Posterior cingulate gyrus (tissue), 11 donors: ENCODE measurements at regions not wholly inside any gene's neighbourhood (a gene's known extent, or its start where the extent isn't known, plus 50 kb on each side); places are given as distances from the start of the nearest gene placed in this dataset.

Experiments used
- DNase-seq, 10 donors: peaks; one replicate each; pipeline versions ENCODE4 v3.0.0 to v3.0.0-alpha.2; 2020 to 2021; ENCODE audit warnings: mixed read lengths in 3 of 10
- intact Hi-C: fragments of 100-400 bp; cut with DNase I; formaldehyde crosslinking; loops from one replicate; pipeline ENCODE4 v1.15.1; 2023

DNA sequence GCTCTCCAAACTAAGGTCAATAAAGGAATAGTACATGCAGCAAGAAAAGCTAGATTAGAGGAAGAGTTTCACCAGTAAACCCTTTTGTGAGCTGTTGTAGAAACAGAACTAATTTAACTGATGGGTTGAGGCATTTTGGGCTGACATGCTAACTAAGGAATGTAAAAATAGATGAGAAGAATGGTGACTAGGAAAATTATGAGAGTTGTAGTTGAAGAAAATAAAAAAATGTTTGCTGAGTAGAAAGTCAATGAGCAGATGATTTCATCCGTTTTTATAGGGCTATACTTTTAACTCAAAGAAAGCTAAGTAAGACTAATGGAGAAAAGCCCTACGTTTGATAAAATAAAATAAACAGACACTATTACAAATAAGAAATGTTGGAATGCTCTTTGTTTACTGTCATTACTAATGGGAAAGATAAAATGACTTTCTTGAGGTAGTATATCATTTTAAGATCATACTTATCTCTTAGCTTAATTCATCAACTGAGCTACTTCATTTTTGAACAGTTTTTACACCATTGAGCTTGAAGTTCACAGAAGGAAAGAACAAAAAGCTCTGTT, 209.4 kb upstream of the DPH6 start:
- intact Hi-C loops: loop anchor here (10.0 kb wide), 1 partner anchor 159 kb away; no protein-coding TSS in a partner anchor

DNA sequence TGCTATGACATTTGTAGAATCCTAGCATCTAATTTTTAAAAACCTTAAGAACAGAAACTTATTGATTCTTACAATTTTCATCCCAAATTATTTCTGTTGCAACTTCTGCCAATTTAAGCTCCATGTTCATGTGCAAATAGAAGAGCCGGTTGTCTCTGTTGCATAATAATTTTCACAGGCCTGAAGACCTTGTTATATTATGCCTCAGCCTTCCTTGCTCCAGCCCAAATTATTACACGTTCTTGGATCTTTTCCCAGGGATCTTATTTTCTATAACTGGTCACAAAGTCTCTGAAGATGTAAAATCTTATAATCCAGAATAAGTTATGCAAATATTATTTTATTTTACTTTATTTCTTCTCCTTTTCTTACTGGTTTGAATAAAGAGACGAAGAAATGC, 210.7 kb upstream of the DPH6 start:
- intact Hi-C loops: loop anchor here (10.0 kb wide), 1 partner anchor 158 kb away; no protein-coding TSS in a partner anchor
- DNase-seq: no peak

More for the DNA sequence above, 209.4 kb upstream of the DPH6 start:
- no peak for DNase-seq

DNA sequence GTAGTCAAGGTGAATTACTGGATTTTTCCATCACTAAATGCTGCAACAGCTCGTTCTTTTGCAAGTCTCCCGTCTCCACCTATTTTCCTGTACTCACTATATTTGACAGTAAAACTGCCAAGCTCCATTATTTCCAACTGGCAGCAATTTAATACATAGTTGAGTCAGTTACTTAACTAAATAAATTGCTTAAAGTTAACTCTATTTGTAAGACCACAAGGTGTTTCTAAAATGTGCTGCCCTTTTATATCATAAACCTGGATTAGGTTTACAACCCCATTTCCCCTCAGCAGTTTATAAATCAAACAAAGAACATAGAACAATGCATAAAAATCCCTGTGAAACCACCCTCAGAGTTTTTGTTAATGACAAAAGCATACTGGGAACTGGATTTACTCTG, 211.4 kb upstream of the DPH6 start:
- intact Hi-C loops: loop anchor here (10.0 kb wide), 1 partner anchor 157 kb away; no protein-coding TSS in a partner anchor
- no peak for DNase-seq

DNA sequence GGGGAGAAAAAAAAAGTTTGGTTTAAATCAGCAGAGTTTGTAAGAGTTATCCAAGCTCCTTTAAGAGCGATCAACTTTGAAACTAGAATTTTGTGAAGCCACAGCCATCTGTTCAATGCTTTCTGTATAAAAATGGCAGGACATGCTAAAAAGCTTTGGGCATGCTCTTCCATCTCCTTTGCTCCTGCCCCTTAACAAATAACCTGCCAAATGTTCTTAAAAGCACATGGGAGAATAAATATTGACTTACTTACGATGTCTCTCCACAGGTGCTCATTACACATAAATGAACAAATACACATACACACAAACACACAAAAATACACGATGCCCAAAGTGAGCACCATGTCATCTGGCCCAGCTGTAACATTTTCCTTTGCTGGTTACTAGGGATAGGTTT, 211.8 kb upstream of the DPH6 start:
- DNase-seq: no peak
- intact Hi-C loops: loop anchor here (10.0 kb wide), 1 partner anchor 157 kb away; no protein-coding TSS in a partner anchor

DNA sequence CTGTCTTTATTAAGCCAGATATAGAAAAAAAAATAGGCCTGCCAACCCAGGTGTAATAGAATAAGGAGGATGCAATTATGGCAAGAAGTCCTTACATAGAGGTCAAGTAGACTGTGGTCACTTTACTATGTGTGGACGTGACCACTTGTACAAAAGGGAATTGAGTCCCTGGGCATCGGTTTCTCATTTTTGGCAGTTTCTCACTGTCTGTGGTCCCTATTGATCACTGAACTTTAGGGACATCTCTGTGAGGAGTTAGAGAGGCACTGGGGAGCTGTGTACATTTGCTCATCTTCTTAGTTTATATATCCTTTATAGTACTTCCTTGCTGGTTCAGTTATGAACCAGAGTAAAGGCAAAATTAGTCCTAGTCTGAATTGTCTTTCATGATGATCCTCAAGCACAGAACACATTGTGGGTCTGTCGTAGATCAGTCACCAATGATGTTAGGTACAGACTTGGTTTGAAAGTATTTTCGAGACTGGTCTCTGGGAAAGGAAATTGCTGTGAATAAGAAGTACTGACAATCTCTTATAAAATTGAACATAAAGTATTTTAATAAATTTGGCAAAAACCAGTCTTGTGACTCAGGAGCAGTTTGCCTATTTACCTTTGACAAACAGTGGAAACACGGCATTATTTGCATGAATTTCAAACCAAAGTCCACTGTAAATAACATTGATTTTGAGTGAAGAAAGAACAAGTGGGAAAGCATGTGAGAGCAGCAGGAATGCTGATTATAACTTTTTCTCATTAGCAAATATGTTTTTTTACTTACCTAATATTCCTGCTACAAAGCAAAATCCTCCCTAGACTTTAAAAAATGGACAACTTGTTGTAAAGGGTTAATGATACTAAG, 218.9 kb upstream of the DPH6 start:
- intact Hi-C loops: no loop called here
- no peak for DNase-seq

DNA sequence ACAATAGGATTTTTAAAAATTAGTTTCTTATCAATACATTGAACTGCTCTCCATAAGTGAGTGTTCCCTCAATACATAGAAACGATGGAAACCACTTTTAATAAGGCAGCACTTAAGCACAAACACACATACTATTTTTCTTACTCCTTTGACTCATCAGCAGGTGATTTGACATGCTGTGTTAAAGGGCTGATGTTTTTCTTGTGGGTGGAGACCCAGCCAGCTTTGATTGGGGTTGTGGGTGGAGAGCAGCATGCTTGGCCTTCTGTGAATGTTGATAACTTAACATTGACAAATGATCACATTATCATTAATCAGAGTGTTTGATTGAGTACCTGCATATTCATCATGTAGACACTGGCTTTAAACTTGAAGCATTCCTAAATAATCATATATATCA, 223.0 kb upstream of the DPH6 start:
- intact Hi-C loops: no loop called here
- no peak for DNase-seq

DNA sequence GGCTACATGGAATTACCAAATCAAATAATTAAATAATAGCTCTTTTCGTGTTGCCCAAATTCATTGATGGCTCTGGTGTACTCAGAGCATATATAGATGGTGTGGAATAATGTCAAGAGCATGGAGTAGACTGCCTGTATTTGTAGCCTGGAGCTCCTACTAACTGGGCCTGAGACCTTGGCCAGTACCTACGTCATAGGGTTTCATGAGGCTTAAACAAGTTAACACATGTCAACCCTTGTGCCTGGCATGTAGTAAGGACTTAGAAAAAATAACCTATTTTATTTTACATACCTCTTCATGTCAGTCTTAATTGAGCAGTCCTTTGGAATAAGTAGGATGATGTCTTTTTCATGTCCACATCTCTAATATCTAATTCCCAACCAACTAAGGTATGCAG, 223.7 kb upstream of the DPH6 start:
- no peak for DNase-seq
- intact Hi-C loops: no loop called here

DNA sequence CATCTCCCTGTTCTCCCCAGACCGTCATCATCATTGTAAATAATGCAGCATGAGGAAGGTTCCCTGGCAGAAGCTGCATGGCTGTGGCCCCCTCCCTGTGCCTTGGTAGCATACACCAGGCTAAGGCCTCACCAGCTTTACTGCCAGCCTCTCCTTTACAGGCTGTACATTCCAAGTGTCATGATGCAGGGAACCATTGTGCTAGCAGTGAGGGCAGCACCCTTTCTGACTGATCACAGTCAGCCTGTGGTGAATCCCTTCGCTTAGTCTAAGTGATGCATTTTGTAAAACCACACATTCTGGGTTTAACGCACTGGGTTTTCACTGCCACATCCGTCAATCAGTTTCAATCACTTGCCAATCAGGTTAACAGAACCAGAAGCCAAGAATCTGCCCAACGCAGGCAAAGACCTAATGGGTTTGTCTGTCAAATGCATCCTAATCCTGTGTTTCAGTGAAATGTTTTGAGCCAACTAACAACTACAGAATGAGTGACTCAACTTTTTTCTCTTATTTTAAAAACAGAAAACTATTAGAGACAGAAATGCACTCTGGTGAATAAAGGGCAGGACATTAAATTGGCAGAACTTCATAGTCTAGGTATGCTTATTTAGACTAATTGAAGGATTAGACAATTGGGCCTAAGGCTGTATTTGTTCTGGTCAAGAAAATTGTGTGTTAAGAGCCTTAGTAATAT, 225.9 kb upstream of the DPH6 start:
- no peak for DNase-seq
- intact Hi-C loops: no loop called here

DNA sequence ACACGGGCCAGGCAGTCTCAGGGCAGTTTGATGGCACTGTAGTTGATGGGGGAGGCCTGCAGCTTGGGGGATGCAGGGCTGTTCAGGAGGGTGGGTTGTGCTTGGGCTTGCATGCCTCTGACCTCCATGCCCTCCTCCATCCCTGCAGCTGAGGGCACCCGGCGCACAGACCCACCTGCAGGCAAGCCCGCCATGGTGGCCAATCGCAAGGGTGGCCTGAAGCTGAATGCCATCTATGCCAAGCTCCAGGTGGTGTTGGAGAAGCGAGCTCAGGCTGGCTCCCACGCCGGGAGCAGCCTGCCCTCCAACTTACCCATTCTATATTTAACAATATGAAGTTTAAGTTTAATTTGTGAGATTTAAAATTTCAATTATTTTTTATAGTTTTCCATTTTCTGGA, 228.7 kb upstream of the DPH6 start:
- intact Hi-C loops: no loop called here
- DNase-seq: peak in 1 of 10 donors; percentile 59

DNA sequence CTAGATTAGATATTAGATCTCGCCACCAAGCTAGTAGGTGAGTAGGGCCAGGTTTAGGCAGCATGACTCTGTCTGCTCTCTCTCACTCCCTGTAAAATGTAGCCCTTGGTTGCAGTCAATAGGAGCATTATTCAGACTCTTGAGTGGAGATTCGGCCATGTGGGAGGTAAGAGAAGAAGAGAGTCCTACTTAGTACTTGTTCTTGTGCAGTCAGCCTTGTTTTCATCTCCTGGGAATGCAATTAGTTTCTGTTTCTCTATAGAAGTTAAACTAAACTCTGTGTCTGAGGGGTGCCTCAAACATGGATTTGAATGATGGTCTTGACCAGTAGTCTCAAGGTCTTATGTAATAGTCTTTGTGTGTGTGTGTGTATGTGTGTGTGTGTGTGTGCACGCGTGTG, 229.5 kb upstream of the DPH6 start:
- no peak for DNase-seq
- intact Hi-C loops: no loop called here

DNA sequence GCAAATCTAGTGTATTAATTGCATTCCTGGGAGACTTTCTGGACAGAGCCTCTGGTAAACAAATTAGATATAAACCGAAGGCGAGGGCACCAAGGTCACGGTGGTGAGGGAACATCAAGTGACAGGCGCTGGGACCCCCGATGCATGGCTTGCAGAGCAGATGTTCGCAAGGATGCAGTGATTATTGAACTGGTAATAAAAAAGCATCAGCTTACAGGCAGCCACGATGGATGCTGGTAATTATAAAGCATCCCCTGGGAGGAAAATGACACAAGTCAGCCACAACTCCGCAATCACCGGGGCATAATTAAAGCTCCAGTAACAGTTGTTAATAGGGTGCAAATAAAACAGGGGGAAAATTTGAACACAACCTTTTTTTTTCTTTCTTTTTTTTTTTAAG, 231.1 kb upstream of the DPH6 start:
- no peak for DNase-seq
- intact Hi-C loops: no loop called here

DNA sequence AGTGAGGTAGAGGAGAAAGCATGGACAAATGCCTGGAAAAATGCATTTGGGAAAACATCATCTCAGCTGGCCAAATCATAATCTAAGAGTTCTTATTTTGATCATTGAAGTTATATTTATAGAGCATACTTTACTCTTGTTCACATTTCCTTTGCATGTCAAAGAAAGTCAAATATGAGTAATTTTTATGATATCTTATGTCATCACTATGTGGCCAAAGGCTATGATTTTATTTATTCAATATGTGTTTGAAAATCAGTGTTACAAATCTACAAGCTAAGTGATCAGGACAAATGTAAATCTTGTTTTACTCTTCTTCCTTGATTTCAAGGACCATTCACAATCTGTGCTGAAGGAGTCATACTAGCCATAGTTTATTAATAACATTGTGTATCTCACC, 237.2 kb upstream of the DPH6 start:
- intact Hi-C loops: no loop called here
- DNase-seq: no peak

DNA sequence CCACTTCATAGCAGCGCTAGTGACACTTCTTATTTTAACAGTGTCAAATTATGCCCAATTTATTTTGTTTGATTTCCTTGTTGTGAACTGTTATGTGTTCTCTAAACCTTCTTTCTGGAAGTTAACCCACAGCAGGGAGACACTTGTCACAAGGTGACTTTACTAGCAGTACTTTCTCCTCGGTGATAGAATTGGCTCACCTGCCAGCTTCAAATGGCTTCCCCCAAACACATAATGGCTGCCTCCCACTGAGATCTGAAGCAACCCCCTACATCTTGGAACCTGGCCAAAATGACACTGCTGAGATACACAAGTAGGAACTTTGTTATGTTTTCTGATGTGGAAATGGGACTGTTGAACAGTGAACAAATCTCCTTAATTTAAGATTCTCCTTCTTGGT, 238.8 kb upstream of the DPH6 start:
- intact Hi-C loops: no loop called here
- DNase-seq: no peak

DNA sequence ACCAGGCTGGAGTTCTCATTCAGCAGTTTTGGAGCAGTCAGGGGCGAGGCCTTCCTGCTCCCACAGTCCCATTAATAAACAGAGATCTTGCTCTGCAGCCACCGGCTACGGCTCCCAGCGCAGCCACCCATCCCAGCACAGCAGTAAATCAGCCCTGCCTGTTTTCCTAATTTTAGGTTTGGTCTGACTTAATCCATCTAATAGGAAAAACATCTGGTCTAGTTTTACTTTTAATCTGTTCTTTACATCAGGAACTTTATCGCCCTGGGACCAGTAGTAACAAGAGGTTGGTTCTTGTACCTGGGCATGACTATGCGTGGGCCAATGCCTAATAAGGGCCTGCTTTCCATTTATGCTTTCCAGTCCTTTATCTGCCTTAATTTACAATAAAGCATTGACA, 264.0 kb upstream of the DPH6 start:
- DNase-seq: peak in 1 of 10 donors; percentile 33
- intact Hi-C loops: no loop called here

DNA sequence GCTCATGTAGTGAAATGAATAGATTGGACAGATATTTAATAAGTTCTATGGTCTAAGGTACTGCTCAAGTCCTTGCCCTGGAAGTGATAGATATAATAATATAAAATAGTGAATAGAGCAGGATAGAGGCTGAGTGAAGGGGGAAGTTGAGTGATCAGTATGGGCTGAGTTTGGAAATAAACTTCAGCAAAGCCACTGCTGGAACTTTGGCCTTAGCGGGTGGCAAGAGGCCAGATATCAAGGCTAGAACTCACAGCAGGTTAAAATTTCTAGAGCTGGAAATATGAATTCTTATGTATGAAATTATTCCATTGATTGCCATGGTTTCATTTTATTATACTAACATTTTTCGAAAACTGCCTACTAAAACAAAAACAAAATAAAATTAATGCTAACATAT, 267.6 kb upstream of the DPH6 start:
- no peak for DNase-seq

DNA sequence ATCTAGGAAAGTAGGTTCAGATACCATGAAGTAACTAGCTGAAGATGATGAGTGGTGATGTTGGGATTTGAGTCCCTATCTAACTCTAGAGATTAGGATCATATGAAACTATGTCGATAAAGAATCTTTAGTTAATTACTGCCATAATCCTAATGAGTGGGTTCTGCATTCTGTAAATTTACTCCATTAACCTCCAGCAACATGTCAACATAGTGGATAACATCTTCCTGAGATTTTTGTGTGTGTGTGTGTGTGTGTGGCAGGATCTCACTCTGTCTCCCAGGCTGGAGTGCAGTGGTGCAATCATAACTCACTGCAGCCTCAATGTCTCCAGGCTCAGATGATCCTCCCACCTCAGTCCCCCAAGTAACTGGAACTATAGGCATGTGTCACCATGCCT, 272.9 kb upstream of the DPH6 start:
- no peak for DNase-seq

More for the DNA sequence above, 267.6 kb upstream of the DPH6 start:
- intact Hi-C loops: no loop called here

DNA sequence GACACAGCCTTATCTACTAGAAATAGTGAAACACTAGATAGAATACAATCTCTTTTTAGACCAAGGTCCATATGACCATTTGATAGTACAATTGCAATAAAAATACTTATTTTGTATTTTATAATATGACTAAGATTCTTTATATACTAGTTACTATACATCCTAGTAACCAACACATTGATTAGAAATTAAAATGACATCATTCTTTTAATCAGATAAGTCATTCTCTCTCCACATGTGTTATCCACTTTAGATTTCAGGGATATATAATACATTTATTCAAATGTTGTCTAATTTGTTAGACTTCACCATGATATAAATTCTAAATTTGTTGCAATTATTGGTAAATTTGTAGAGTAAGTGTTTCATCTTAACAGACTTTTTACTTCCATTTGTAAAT, 276.2 kb upstream of the DPH6 start:
- intact Hi-C loops: no loop called here
- DNase-seq: no peak

More for the DNA sequence above, 272.9 kb upstream of the DPH6 start:
- intact Hi-C loops: no loop called here

DNA sequence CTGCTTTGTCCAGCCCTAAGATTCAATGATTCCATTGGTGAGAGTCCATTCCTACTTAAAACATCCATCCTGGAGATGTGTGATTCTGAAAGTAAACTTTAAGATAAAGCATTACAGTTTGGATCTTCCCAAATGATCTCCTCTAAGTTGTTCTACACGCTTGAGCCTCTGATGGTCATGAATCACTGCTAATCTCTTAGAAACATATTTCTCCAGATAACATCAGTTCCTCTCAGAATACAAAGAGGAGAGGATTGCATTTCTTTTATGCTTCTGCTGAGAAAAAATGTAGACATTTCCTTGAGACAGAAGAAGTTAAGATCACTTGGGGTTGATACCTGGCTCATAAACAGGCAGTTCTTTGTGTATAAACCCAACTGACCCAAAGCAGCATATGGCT, 281.2 kb upstream of the DPH6 start:
- intact Hi-C loops: no loop called here
- DNase-seq: no peak

DNA sequence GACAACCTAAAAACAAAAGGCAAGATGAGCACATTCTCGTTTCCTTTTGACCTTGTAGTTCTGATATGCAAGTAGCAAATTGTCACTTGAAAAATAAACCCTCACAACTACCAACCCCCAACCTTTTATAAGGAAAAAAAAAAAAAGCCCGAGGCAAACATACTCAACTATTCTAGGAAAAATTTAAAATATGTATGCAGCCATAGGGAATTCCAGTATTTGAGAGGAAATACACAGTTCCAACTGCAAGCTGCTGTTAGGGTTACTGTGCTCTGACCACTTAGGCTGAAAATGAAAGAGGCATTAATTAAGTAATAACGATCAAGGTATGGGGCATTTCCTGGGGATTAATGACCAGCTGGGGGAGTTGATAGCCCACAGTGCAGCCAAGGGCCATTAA, 281.9 kb upstream of the DPH6 start:
- intact Hi-C loops: no loop called here
- no peak for DNase-seq

DNA sequence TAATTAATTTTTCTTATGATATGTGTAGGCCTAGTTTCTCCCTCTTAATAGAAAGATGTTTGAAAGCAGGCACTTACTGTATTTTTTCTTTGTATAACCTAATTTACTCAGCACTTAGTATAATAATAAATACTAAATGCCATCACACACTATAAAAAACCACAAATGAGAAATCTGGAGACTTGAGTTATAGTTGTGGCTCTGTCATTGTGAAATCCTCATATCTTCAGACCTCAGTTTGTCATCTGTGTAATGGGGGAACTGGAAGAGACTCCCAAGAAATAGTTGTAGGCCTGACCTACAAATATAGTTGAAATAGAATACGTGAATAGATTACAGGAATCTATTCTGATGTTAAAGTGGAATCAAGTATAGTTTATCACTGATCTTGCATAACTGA, 287.6 kb upstream of the DPH6 start:
- no peak for DNase-seq
- intact Hi-C loops: no loop called here

DNA sequence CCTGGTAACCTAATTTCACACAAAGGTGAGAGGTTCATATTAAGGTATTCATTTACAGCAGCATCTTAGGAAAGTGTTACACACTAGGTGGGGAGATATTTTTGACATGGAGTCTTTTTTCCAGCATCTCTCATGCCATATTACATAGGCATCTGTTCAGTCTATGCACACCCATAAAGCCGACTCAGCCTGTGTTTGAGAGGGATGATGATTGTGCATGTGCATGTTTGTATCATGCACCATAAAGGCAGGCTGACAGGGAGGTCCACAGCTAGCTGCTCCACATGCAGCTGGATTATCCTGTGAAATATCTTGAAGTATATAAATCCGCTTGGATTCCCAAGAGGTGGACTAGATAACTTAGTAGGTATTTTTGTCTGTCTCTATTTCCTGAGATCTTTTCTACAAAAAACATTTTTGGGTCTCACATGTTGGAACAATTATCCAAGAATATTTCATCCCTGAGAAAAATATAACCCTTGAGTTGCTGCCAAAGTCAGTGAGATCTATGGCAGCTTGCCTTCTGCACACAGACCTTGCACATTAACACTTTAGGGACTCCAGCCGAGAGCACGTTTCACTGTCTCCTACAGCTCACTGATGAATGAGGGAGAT, 288.4 kb upstream of the DPH6 start:
- intact Hi-C loops: no loop called here

More for the DNA sequence above, 288.4 kb upstream of the DPH6 start:
- no peak for DNase-seq
